ENCODE measurements at regions not wholly inside any gene's neighbourhood (a gene's known extent, or its start where the extent isn't known, plus 50 kb on each side); places are given as distances from the start of the nearest gene placed in this dataset.
"Not testable (repeated sequence)": the region's sequence is repeated elsewhere in the genome, so short reads cannot be mapped to it uniquely, and the experiment has no call there.

GRCh38 chr16:29234536-29235275 is 171.8 kb downstream of the NPIPB11 start:
- not testable (repeated sequence) for H3K4me3 ChIP-seq; H3K27me3 Mint-ChIP-seq (ENCODE audit: insufficient read depth, low read depth); H3F3A ChIP-seq (ENCODE audit: low read depth); H3K36me3 ChIP-seq; H3K79me2 ChIP-seq (ENCODE audit: low read depth); H3K27ac ChIP-seq; H3K4me1 ChIP-seq; H3K27me3 ChIP-seq; H3K9me3 ChIP-seq (ENCODE audit: low read depth); H3K4me3 Mint-ChIP-seq; H2AFZ ChIP-seq (replicated peaks); H3K4me2 ChIP-seq; DNase-seq (ENCODE audit: low spot score); H4K20me1 ChIP-seq (ENCODE audit: low read depth); H3K9ac ChIP-seq; H3K36me3 Mint-ChIP-seq
- peak overlapping the region; percentile 38 for H3K27ac Mint-ChIP-seq
- H3K9me3 Mint-ChIP-seq, result peaks cover 11% of the 10 kb centered on the region
- peaks cover 20% of the 10 kb centered on the region for H3K4me1 Mint-ChIP-seq

- not testable (repeated sequence) for H3K4me3 ChIP-seq; H3K36me3 Mint-ChIP-seq; H3K9me3 Mint-ChIP-seq; H3K4me1 ChIP-seq; H3F3A ChIP-seq (ENCODE audit: low read depth); H3K27ac ChIP-seq; H2AFZ ChIP-seq (replicated peaks); H3K36me3 ChIP-seq; H3K9me3 ChIP-seq (ENCODE audit: low read depth); H3K4me2 ChIP-seq; H3K27me3 ChIP-seq; H3K79me2 ChIP-seq (ENCODE audit: low read depth); H4K20me1 ChIP-seq (ENCODE audit: low read depth); H3K27me3 Mint-ChIP-seq (ENCODE audit: insufficient read depth, low read depth); DNase-seq (ENCODE audit: low spot score); H3K4me3 Mint-ChIP-seq; H3K9ac ChIP-seq
- Mint-ChIP-seq H3K4me1 (peaks cover 24% of the 10 kb centered on the region), H3K27ac (peak overlapping the region; percentile 38)
Observed at GRCh38 chr16:29233705-29234404, 172.7 kb downstream of the NPIPB11 start.

GRCh38 chr16:29232811-29233704 is 173.5 kb downstream of the NPIPB11 start:
- H3K27ac Mint-ChIP-seq, result no peak overlapping the region
- DNase-seq (ENCODE audit: low spot score), result no peak

GRCh38 chr16:29232160-29232705 is 174.3 kb downstream of the NPIPB11 start:
- not testable (repeated sequence) for H3F3A ChIP-seq (ENCODE audit: low read depth); H3K9me3 Mint-ChIP-seq; H3K36me3 ChIP-seq; H3K9ac ChIP-seq; H4K20me1 ChIP-seq (ENCODE audit: low read depth); H3K9me3 ChIP-seq (ENCODE audit: low read depth); H3K4me1 ChIP-seq; H3K36me3 Mint-ChIP-seq; H3K4me3 Mint-ChIP-seq; DNase-seq (ENCODE audit: low spot score); H3K27me3 Mint-ChIP-seq (ENCODE audit: insufficient read depth, low read depth); H2AFZ ChIP-seq (replicated peaks); H3K27ac Mint-ChIP-seq; H3K4me3 ChIP-seq; H3K27me3 ChIP-seq; H3K4me2 ChIP-seq; H3K79me2 ChIP-seq (ENCODE audit: low read depth); H3K27ac ChIP-seq
- peaks cover 22% of the 10 kb centered on the region for H3K4me1 Mint-ChIP-seq

More at GRCh38 chr16:29232811-29233704, 173.5 kb downstream of the NPIPB11 start:
- H3K27ac ChIP-seq, result no peak overlapping the region
- no peak overlapping the region for H3K9ac ChIP-seq
- no peaks in the 10 kb centered on the region for H3F3A ChIP-seq (ENCODE audit: low read depth)
- no peaks in the 10 kb centered on the region for H4K20me1 ChIP-seq (ENCODE audit: low read depth)
- peaks cover 28% of the 10 kb centered on the region for H3K4me1 Mint-ChIP-seq
- peaks cover 6% of the 10 kb centered on the region for H3K4me1 ChIP-seq
- no peak overlapping the region for H3K4me3 Mint-ChIP-seq
- no peaks in the 10 kb centered on the region for H3K36me3 Mint-ChIP-seq
- no peaks in the 10 kb centered on the region for H3K36me3 ChIP-seq
- TF ChIP-seq CTCF (IDR thresholded peaks at IDR 0.05) (no peak), EZH2phosphoT487 (IDR thresholded peaks at IDR 0.05) (no peak), EZH2 (IDR thresholded peaks at IDR 0.05) (no peak)
- no peak overlapping the region for H3K4me3 ChIP-seq
- H3K9me3 Mint-ChIP-seq, result peaks cover 5% of the 10 kb centered on the region
- no peaks in the 10 kb centered on the region for H3K27me3 ChIP-seq
- no peaks in the 10 kb centered on the region for H3K9me3 ChIP-seq (ENCODE audit: low read depth)
- H3K27me3 Mint-ChIP-seq (ENCODE audit: insufficient read depth, low read depth), result peaks cover 3% of the 10 kb centered on the region
- no peak overlapping the region for H3K4me2 ChIP-seq
- no peak overlapping the region for H2AFZ ChIP-seq (replicated peaks)
- no peaks in the 10 kb centered on the region for H3K79me2 ChIP-seq (ENCODE audit: low read depth)
